Ishikawa (cell line): ENCODE measurements at regions not wholly inside any gene's neighbourhood (a gene's known extent, or its start where the extent isn't known, plus 50 kb on each side); places are given as distances from the start of the nearest gene placed in this dataset.

Experiments
- CEBPB ChIP-seq: IDR thresholded peaks from 2 replicates; pipeline ENCODE4 v1.6.1; 2012
- CREB1 ChIP-seq: IDR thresholded peaks from 2 replicates; pipeline ENCODE4 v1.6.1; 2012; ENCODE audit warnings: low read depth
- EGR1 ChIP-seq: IDR thresholded peaks from 2 replicates; pipeline ENCODE4 v1.6.1; 2012
- EP300 ChIP-seq: IDR thresholded peaks from 2 replicates; pipeline ENCODE4 v1.6.1; 2012; ENCODE audit warnings: borderline replicate concordance
- FOXM1 ChIP-seq: IDR thresholded peaks from 2 replicates; pipeline ENCODE4 v1.6.1; 2012; ENCODE audit warnings: low read depth, borderline replicate concordance
- NFIC ChIP-seq: IDR thresholded peaks from 2 replicates; pipeline ENCODE4 v1.6.1; 2012
- RAD21 ChIP-seq: IDR thresholded peaks from 2 replicates; pipeline ENCODE4 v1.6.1; 2012; ENCODE audit warnings: low read depth
- TAF1 ChIP-seq: IDR thresholded peaks from 2 replicates; pipeline ENCODE4 v1.6.1; 2012; ENCODE audit warnings: low read depth, mild to moderate bottlenecking
- TCF12 ChIP-seq: IDR thresholded peaks from 2 replicates; pipeline ENCODE4 v1.6.1; 2012; ENCODE audit warnings: low read depth
- TEAD4 ChIP-seq: IDR thresholded peaks from 2 replicates; pipeline ENCODE4 v1.6.1; 2012
- YY1 ChIP-seq: IDR thresholded peaks from 2 replicates; pipeline ENCODE4 v1.6.1; 2012; ENCODE audit warnings: low read depth
- ZBTB7A ChIP-seq: IDR thresholded peaks from 2 replicates; pipeline ENCODE4 v1.6.1; 2012; ENCODE audit warnings: low read depth
- TF ChIP-seq, protein P1 (sequence below): IDR thresholded peaks from 2 replicates; pipeline ENCODE4 v1.6.1; 2012; ENCODE audit warnings: low read depth, mild to moderate bottlenecking
- TF ChIP-seq, protein P2 (sequence below): IDR thresholded peaks from 2 replicates; pipeline ENCODE4 v1.6.1; 2012
- TF ChIP-seq, protein P3 (sequence below): IDR thresholded peaks from 2 replicates; pipeline ENCODE4 v1.6.1; 2012

DNA sequence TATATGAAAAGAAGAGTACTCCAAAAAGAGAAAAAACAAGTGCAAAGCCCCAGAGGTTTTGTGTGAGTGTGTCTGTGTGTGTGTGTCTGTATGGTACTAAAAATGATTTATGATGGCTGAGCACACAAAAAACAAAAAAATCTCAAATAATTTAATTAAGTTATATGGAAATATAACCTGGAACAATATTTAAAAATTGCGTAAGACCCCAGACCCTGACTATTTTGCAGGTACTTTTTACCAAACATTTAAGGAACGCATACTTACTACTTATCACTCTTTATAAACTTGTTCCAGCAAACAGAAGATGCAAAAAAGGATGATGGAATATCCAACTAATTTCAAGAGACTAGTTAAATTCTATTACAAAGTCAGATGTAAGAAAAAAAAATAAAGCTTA, 317.4 kb upstream of the KCNH7 start:
- TF ChIP-seq EP300 (no peak), FOXM1 (no peak), EGR1 (no peak), TEAD4 (no peak), ZBTB7A (no peak), TAF1 (no peak), TCF12 (no peak), YY1 (no peak), CEBPB (no peak), CREB1 (no peak), RAD21 (no peak), NFIC (no peak)
- TF ChIP-seq, protein P1, sequence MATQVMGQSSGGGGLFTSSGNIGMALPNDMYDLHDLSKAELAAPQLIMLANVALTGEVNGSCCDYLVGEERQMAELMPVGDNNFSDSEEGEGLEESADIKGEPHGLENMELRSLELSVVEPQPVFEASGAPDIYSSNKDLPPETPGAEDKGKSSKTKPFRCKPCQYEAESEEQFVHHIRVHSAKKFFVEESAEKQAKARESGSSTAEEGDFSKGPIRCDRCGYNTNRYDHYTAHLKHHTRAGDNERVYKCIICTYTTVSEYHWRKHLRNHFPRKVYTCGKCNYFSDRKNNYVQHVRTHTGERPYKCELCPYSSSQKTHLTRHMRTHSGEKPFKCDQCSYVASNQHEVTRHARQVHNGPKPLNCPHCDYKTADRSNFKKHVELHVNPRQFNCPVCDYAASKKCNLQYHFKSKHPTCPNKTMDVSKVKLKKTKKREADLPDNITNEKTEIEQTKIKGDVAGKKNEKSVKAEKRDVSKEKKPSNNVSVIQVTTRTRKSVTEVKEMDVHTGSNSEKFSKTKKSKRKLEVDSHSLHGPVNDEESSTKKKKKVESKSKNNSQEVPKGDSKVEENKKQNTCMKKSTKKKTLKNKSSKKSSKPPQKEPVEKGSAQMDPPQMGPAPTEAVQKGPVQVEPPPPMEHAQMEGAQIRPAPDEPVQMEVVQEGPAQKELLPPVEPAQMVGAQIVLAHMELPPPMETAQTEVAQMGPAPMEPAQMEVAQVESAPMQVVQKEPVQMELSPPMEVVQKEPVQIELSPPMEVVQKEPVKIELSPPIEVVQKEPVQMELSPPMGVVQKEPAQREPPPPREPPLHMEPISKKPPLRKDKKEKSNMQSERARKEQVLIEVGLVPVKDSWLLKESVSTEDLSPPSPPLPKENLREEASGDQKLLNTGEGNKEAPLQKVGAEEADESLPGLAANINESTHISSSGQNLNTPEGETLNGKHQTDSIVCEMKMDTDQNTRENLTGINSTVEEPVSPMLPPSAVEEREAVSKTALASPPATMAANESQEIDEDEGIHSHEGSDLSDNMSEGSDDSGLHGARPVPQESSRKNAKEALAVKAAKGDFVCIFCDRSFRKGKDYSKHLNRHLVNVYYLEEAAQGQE, result no peak
- TF ChIP-seq, protein P2, sequence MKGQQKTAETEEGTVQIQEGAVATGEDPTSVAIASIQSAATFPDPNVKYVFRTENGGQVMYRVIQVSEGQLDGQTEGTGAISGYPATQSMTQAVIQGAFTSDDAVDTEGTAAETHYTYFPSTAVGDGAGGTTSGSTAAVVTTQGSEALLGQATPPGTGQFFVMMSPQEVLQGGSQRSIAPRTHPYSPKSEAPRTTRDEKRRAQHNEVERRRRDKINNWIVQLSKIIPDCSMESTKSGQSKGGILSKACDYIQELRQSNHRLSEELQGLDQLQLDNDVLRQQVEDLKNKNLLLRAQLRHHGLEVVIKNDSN, result no peak
- TF ChIP-seq, protein P3, sequence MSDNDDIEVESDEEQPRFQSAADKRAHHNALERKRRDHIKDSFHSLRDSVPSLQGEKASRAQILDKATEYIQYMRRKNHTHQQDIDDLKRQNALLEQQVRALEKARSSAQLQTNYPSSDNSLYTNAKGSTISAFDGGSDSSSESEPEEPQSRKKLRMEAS, result no peak

DNA sequence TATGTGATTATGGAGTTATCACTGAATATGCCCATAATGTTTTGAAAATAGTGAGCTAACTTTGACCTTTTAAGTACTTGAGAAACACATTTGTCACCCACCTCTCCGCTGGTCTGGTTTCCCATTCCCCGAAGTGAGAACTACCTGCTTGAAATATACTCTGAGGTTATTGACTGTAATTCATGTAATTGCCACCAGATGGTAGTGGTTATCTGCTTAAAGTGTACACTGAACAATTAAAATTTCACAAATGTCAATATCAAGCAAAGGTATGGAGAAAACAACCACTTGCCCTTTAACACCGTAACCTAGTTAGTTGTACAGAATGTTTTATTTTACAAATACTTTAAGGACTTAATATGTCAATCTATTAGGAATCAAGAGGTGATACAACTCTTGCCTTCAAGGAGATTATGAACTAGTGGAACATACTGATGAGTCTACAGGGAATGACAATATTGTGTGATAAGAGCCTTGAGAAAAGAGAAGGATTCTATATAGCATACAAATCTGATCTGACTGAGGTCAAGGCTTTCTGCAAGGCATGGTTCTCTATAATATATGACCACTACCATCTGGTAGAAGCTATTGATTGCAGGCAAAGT, 316.8 kb upstream of the KCNH7 start:
- no peak for TF ChIP-seq EP300
- no peak for TF ChIP-seq TCF12
- TF ChIP-seq YY1, result no peak
- no peak for TF ChIP-seq ZBTB7A
- TF ChIP-seq, protein P1, result no peak
- peak; percentile 70 for TF ChIP-seq RAD21
- no peak for TF ChIP-seq CREB1
- no peak for TF ChIP-seq TEAD4
- TF ChIP-seq, protein P2, result no peak

DNA sequence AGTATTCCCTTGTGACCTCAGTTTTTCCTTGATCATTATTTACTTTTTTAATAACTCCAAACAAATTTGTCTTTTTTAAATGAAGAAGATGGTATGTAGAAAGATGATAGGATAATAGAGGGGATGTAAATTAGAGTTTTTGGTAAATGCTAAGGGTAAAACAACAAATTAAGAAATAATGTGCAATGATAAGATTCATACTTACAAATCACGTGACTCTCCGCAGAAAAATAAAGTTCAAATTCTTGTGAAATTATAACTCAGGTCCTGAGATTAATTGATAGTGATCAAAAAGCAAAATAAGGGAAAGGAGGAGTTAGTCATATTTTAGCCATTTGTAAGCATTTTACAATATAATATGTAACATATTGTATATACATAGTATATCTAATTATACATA, 304.1 kb upstream of the KCNH7 start:
- TF ChIP-seq TAF1, result no peak
- TF ChIP-seq, protein P3, result no peak
- no peak for TF ChIP-seq RAD21

DNA sequence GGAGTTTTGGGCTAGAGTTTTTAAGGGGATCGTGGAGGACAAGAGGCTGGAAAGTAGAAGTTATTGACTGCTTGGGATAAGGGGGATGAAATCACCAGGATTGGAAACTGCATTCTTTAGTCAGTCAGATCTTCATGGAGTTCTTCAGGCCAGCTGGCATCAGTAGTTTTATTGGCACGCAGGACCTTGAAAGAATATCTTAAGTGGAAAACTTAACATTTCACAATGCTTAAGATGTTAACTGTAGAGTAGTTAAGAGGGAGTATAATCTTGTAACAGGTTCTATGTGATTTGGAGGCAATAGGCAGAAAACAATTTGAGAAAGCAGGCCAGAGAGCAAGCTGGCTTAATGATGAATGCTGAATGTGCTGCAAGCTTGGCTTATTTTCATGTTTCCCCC, 300.4 kb upstream of the KCNH7 start:
- TF ChIP-seq YY1 (no peak), FOXM1 (no peak), CREB1 (no peak), CEBPB (no peak), EP300 (no peak), ZBTB7A (no peak)
- TF ChIP-seq, protein P1, result no peak

DNA sequence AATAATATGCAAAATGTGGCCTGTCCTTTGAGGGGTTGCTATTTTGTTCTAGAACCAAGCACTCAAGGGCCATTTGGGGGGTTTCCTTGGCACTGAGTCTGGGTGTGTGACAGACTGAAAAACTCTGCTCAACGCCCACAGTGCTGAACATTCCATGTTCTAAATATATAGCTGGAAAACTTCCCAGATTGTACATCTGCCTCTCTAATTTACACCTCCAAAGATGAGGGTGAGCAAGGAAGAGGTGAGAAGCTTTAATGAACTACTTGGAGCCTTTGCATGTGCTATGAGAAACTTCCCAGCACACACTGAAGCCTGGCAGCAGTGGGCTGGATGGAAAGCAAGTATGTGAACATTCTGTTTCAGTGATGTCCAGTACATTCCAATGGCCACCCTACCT, 296.7 kb upstream of the KCNH7 start:
- no peak for TF ChIP-seq TCF12
